ENCODE measurements at regions not wholly inside any gene's neighbourhood (a gene's known extent, or its start where the extent isn't known, plus 50 kb on each side); places are given as distances from the start of the nearest gene placed in this dataset.

GRCh38 chr12:111222027-111222414 is 146.9 kb downstream of the PHETA1 start:
- TF ChIP-seq CTCF (IDR thresholded peaks at IDR 0.05; ENCODE audit: control extremely low read depth in 1 of 3, insufficient read depth in 1 of 3, low read depth in 1 of 3, low read length in 3 of 3) (no peak), POLR2A (IDR thresholded peaks at IDR 0.05; ENCODE audit: control extremely low read depth in 1 of 2, low read depth in 2 of 2, low read length in 2 of 2) (no peak), USF2 (IDR thresholded peaks at IDR 0.05; ENCODE audit: low read length) (no peak), E2F6 (IDR thresholded peaks at IDR 0.05) (no peak), EP300 (IDR thresholded peaks at IDR 0.05; ENCODE audit: borderline replicate concordance in 1 of 2, low read depth in 2 of 2, low read length in 2 of 2) (no peak), EZH2 (IDR thresholded peaks at IDR 0.05; ENCODE audit: low read depth, low read length, severe bottlenecking) (no peak), SUZ12 (IDR thresholded peaks at IDR 0.05; ENCODE audit: low read length) (no peak), YY1 (IDR thresholded peaks at IDR 0.05; ENCODE audit: low read depth, low read length) (no peak), SP1 (IDR thresholded peaks at IDR 0.05; ENCODE audit: low read depth, low read length) (no peak), TCF12 (IDR thresholded peaks at IDR 0.05; ENCODE audit: low read depth, low read length) (no peak), TBP (IDR thresholded peaks at IDR 0.05; ENCODE audit: low read depth, low read length) (no peak)
